ENCODE measurements at regions not wholly inside any gene's neighbourhood (a gene's known extent, or its start where the extent isn't known, plus 50 kb on each side); places are given as distances from the start of the nearest gene placed in this dataset.
"Not testable (repeated sequence)": the region's sequence is repeated elsewhere in the genome, so short reads cannot be mapped to it uniquely, and the experiment has no call there.

- DNase-seq, result no peak
Measured at GRCh38 chr13:64640002-64640401, 2590.1 kb downstream of the PCDH9 start.

- no peak for DNase-seq
Measured at GRCh38 chr13:64639206-64639605, 2590.9 kb downstream of the PCDH9 start.

- DNase-seq, result no peak
Measured at GRCh38 chr13:64633948-64634347, 2596.2 kb downstream of the PCDH9 start.

GRCh38 chr13:64627654-64628053, 2602.5 kb downstream of the PCDH9 start:
- DNase-seq, result no peak

- no peak for DNase-seq
Measured at GRCh38 chr13:64626105-64626504, 2604.0 kb downstream of the PCDH9 start.

- no peak for DNase-seq
Measured at GRCh38 chr13:64617231-64617630, 2612.9 kb downstream of the PCDH9 start.

GRCh38 chr13:64591971-64592370, 2638.2 kb downstream of the PCDH9 start:
- DNase-seq, result no peak

- DNase-seq, result no peak
Measured at GRCh38 chr13:64579331-64579730, 2650.8 kb downstream of the PCDH9 start.

- DNase-seq, result no peak
Measured at GRCh38 chr13:64568748-64569147, 2661.4 kb downstream of the PCDH9 start.

- not testable (repeated sequence) for DNase-seq
Measured at GRCh38 chr13:64558031-64558430, 2672.1 kb downstream of the PCDH9 start.

GRCh38 chr13:64556376-64556775, 2673.8 kb downstream of the PCDH9 start:
- DNase-seq, result peak; percentile 19

GRCh38 chr13:64553411-64554129, 2676.6 kb downstream of the PCDH9 start:
- no peak for DNase-seq

- no peak for DNase-seq
Measured at GRCh38 chr13:64551755-64552154, 2678.4 kb downstream of the PCDH9 start.

- no peak for DNase-seq
Measured at GRCh38 chr13:64546371-64546770, 2683.8 kb downstream of the PCDH9 start.

- no peak for DNase-seq
Measured at GRCh38 chr13:64540976-64541375, 2689.2 kb downstream of the PCDH9 start.

- no peak for DNase-seq
Measured at GRCh38 chr13:64540468-64540867, 2689.7 kb downstream of the PCDH9 start.

GRCh38 chr13:64538711-64539110, 2691.4 kb downstream of the PCDH9 start:
- no peak for DNase-seq

GRCh38 chr13:64534302-64534701, 2695.8 kb downstream of the PCDH9 start:
- no peak for DNase-seq

- DNase-seq, result no peak
Measured at GRCh38 chr13:64531400-64531799, 2698.7 kb downstream of the PCDH9 start.

- no peak for DNase-seq
Measured at GRCh38 chr13:64529874-64530485, 2700.2 kb downstream of the PCDH9 start.

GRCh38 chr13:64528838-64529237, 2701.3 kb downstream of the PCDH9 start:
- no peak for DNase-seq

GRCh38 chr13:64527561-64527960, 2702.6 kb downstream of the PCDH9 start:
- no peak for DNase-seq

- DNase-seq, result no peak
Measured at GRCh38 chr13:64525687-64526086, 2704.4 kb downstream of the PCDH9 start.

GRCh38 chr13:64510747-64511146, 2719.4 kb downstream of the PCDH9 start:
- DNase-seq, result peak; percentile 11

- DNase-seq, result no peak
Measured at GRCh38 chr13:64506246-64506645, 2723.9 kb downstream of the PCDH9 start.

Measured in hindlimb muscle (tissue), 1 donor.